ENCODE measurements at regions not wholly inside any gene's neighbourhood (a gene's known extent, or its start where the extent isn't known, plus 50 kb on each side); places are given as distances from the start of the nearest gene placed in this dataset.

DNA sequence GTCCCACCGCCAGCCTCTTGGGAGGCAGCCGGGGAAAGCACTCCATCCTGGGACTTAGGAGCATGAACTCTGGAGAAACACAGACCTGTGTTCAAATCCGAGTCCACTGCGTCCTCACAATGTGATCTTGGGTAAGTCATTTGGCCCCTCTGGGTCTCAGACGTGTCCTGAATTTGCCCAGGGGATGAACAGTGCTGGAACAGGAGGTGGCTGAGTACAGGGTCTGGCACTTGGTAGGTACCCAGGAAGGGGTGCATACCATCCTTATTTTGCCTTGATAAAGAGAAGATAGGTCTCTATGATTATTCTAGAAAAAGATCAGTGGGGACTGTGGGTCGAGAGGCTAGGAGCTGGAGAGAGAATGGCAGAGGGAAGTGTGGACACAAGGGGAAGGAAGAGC is 135.7 kb downstream of the FGF18 start:
- Mint-ChIP-seq H3K27ac (no peak overlapping the region), H3K36me3 (ENCODE audit: insufficient read depth) (no peaks in the 10 kb centered on the region)
- TF ChIP-seq, protein P1, sequence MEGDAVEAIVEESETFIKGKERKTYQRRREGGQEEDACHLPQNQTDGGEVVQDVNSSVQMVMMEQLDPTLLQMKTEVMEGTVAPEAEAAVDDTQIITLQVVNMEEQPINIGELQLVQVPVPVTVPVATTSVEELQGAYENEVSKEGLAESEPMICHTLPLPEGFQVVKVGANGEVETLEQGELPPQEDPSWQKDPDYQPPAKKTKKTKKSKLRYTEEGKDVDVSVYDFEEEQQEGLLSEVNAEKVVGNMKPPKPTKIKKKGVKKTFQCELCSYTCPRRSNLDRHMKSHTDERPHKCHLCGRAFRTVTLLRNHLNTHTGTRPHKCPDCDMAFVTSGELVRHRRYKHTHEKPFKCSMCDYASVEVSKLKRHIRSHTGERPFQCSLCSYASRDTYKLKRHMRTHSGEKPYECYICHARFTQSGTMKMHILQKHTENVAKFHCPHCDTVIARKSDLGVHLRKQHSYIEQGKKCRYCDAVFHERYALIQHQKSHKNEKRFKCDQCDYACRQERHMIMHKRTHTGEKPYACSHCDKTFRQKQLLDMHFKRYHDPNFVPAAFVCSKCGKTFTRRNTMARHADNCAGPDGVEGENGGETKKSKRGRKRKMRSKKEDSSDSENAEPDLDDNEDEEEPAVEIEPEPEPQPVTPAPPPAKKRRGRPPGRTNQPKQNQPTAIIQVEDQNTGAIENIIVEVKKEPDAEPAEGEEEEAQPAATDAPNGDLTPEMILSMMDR (IDR thresholded peaks at IDR 0.05; ENCODE audit: unreplicated experiment), result no peak

DNA sequence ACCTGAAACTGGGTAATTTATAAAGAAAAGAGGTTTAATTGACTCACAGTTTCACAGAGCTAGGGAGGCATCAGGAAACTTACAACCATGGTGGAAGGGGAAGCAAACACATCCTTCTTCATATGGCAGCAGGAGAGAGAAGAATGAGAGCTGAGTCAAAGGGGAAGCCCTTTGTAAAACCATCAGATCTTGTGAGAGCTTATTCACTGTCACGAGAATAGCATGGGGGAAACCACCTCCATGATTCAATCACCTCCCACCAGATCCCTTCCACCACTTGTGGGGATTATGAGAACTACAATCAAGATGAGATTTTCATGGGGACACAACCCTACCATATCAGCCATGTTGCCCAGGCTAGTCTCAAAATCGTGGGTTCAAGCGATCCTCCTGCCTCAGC is 143.4 kb downstream of the FGF18 start:
- Mint-ChIP-seq H3K4me3 (ENCODE audit: low read depth) (no peak overlapping the region), H3K4me1 (ENCODE audit: low read depth) (no peaks in the 10 kb centered on the region), H3K27ac (no peak overlapping the region), H3K36me3 (ENCODE audit: insufficient read depth) (no peaks in the 10 kb centered on the region), H3K9me3 (ENCODE audit: low read depth) (peaks cover 4% of the 10 kb centered on the region), H3K27me3 (peaks cover 8% of the 10 kb centered on the region)
- no peak for DNase-seq (ENCODE audit: low spot score, unreplicated experiment)
- TF ChIP-seq, protein P1 (IDR thresholded peaks at IDR 0.05; ENCODE audit: unreplicated experiment), result no peak

More for the DNA sequence above, 135.7 kb downstream of the FGF18 start:
- Mint-ChIP-seq H3K4me3 (ENCODE audit: low read depth) (no peak overlapping the region), H3K4me1 (ENCODE audit: low read depth) (no peaks in the 10 kb centered on the region), H3K27me3 (peaks cover 21% of the 10 kb centered on the region), H3K9me3 (ENCODE audit: low read depth) (no peaks in the 10 kb centered on the region)
- DNase-seq (ENCODE audit: low spot score, unreplicated experiment), result no peak

DNA sequence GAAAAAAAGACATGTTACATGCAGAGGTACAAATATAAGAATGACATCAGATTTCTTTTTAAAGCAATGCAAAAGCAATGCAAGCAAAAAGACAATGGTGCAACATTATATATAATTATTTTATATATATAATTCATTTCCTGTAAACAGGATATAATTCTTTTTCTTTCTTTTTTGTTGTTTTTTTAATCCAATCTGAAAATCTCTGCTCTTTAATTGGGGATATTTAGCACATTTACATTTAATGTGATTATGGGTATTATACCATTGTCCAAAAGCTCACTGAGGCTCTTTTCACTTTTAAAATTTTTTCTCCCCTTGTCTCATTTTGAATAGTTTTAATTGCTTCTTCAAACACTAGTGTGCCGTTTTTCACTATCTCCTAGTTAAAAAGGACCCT is 148.9 kb downstream of the FGF18 start:
- TF ChIP-seq, protein P1 (IDR thresholded peaks at IDR 0.05; ENCODE audit: unreplicated experiment), result no peak
- Mint-ChIP-seq H3K27ac (no peak overlapping the region), H3K9me3 (ENCODE audit: low read depth) (peaks cover 20% of the 10 kb centered on the region), H3K27me3 (no peaks in the 10 kb centered on the region), H3K4me3 (ENCODE audit: low read depth) (no peak overlapping the region), H3K4me1 (ENCODE audit: low read depth) (no peaks in the 10 kb centered on the region), H3K36me3 (ENCODE audit: insufficient read depth) (no peaks in the 10 kb centered on the region)
- no peak for DNase-seq (ENCODE audit: low spot score, unreplicated experiment)

- Mint-ChIP-seq H3K4me1 (ENCODE audit: low read depth) (no peaks in the 10 kb centered on the region), H3K36me3 (ENCODE audit: insufficient read depth) (no peaks in the 10 kb centered on the region), H3K4me3 (ENCODE audit: low read depth) (no peak overlapping the region), H3K27me3 (no peaks in the 10 kb centered on the region), H3K9me3 (ENCODE audit: low read depth) (peaks cover 20% of the 10 kb centered on the region), H3K27ac (no peak overlapping the region)
- no peak for DNase-seq (ENCODE audit: low spot score, unreplicated experiment)
- TF ChIP-seq, protein P1 (IDR thresholded peaks at IDR 0.05; ENCODE audit: unreplicated experiment), result no peak
Measured at GRCh38 chr5:171569065-171569712, 149.7 kb downstream of the FGF18 start.

GRCh38 chr5:171570244-171570825 is 150.9 kb downstream of the FGF18 start:
- Mint-ChIP-seq H3K4me1 (ENCODE audit: low read depth) (no peaks in the 10 kb centered on the region), H3K9me3 (ENCODE audit: low read depth) (peaks cover 20% of the 10 kb centered on the region), H3K27me3 (peaks cover 6% of the 10 kb centered on the region), H3K36me3 (ENCODE audit: insufficient read depth) (no peaks in the 10 kb centered on the region), H3K4me3 (ENCODE audit: low read depth) (no peak overlapping the region), H3K27ac (no peak overlapping the region)
- no peak for DNase-seq (ENCODE audit: low spot score, unreplicated experiment)
- TF ChIP-seq, protein P1 (IDR thresholded peaks at IDR 0.05; ENCODE audit: unreplicated experiment), result no peak
